NT2/D1 (cell line): ENCODE measurements at regions not wholly inside any gene's neighbourhood (a gene's known extent, or its start where the extent isn't known, plus 50 kb on each side); places are given as distances from the start of the nearest gene placed in this dataset.

Experiments
- SUZ12 ChIP-seq: IDR thresholded peaks from 2 replicates; pipeline ENCODE4 v1.6.1; 2011; ENCODE audit not compliant: insufficient read length, insufficient read depth; ENCODE audit errors: extremely low read depth
- ZNF274 ChIP-seq: IDR thresholded peaks from 2 replicates; pipeline ENCODE4 v1.6.1; 2011; ENCODE audit warnings: mild to moderate bottlenecking, low read depth, low read length

GRCh38 chr10:111856631-111857030 lies 326.9 kb downstream of the GPAM start:
- no peak for TF ChIP-seq ZNF274
- TF ChIP-seq SUZ12, result no peak
